ENCODE measurements at regions not wholly inside any gene's neighbourhood (a gene's known extent, or its start where the extent isn't known, plus 50 kb on each side); places are given as distances from the start of the nearest gene placed in this dataset.

- no peak for TF ChIP-seq CTCF (IDR thresholded peaks at IDR 0.05)
- TF ChIP-seq POLR2A (IDR thresholded peaks at IDR 0.05), result no peak
Observed at GRCh38 chr13:40193286-40194223, 472.9 kb downstream of the FOXO1 start.

Measured in right lobe of liver (tissue), 4 donors.